GM19438 (cell line): ENCODE measurements at regions not wholly inside any gene's neighbourhood (a gene's known extent, or its start where the extent isn't known, plus 50 kb on each side); places are given as distances from the start of the nearest gene placed in this dataset.
A peak's percentile ranks its signal among the peaks of the same experiment; 100 is the strongest.

Experiments used
- ATAC-seq: cut with Tn5 transposase; IDR thresholded peaks from one replicate; pipeline ENCODE4 v1.9.1; 2021; ENCODE audit warnings: low read depth; ENCODE audit not compliant: unreplicated experiment

DNA sequence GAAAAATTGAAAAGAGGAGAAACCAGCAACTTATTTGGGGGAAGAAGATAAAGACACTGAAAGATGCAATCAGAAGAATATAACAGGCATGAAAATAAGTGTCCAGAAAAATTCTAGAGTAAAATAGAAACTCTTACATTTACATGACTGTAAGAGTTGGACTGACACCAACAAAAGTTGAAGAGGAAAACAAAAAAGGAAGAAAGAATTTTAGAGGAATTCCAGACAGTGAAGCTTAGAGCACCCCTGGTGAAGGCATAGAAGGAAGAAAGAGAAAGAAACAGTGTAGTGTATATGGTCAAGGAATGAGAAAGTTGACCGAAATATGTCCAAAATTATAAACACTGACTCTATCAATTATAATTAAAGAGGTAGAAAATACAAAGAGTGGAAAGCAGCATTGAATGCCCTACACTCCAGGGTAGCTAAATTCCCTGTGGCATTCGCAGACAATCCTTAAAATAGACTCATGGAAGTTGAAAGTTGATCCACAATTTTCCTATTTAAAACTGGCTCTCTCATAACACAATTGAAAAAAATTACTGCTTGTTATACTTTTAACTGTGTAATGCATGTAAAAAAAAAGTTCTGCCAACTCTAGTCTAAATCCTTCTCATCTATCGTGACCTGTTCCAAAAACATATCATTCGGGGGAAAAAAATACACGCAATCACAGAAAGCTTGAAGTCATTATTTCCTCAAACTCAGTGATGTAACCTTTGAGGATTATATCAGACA, 102.6 kb upstream of the ABI3BP start:
- no peak for ATAC-seq

DNA sequence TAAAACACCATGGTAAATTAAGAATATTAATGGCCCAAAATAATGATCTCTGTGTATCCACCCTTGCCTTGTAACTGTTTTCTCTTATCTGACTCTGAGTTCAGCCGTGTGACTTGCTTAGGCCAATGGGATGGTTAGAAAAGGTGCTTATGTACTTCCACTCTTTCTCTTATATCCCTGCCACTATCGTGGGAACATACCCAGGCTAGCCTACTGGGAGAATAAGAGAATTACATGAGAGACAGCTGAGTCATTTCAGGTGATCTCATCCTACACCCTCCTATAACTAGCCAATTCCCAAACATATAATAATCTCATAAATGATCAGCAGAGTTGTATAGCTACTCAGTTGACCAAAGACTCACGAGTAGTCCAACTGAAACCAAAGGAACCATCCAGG, 98.3 kb upstream of the ABI3BP start:
- no peak for ATAC-seq

DNA sequence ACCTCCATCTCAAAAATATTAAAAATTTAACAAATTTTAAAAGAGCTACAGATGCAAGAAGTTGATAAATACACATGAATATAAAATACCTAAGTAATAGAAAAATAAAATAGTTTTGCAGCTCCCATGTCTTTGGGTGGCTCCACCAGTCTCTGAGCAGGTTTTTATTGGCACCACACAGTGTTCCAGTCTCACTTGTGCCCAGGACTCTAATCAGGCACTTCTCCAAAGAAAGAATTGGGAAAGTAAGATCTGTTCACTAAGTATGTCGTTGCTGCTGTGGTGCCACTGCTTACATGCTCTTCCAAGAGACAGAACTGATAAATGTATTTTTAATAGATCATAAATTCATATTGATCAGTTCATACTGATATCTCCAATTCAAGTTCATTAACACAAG, 92.5 kb upstream of the ABI3BP start:
- no peak for ATAC-seq

DNA sequence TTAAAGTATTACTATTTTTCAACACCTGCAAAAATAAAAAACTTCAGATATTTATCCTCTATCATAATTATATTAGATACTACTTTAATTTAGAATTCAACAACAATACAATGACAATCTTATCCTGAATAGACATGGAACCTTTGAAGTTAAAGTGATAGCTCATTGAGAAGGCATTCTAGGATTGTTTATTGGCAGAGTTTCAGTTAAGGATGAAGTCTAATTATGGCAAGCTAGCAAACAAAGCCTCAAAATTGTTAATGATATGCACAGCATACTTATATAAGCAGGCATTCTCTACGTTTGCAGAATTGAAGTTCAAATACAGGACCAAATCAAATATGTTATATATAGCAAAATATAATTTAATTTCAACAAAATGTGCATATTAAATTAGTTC, 91.2 kb upstream of the ABI3BP start:
- no peak for ATAC-seq

DNA sequence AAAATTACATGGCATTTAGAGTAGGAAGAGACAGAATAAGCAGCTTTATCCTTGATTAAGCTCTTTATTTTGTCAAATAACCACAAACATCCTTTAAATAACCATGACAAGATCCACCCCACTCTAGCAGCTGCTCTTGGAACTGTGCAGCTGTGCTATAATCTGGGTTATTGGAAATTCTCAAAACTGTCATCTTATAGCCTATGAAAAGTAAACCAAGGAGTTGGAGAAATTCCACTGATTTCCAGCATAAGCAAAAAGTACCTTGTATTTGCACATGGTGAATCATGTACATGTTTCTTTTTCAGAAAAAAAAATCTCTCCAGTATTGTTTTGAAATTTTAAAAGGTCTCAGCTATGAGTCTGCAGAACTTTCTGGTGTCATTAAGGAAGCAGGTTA, 88.8 kb upstream of the ABI3BP start:
- ATAC-seq = no peak

DNA sequence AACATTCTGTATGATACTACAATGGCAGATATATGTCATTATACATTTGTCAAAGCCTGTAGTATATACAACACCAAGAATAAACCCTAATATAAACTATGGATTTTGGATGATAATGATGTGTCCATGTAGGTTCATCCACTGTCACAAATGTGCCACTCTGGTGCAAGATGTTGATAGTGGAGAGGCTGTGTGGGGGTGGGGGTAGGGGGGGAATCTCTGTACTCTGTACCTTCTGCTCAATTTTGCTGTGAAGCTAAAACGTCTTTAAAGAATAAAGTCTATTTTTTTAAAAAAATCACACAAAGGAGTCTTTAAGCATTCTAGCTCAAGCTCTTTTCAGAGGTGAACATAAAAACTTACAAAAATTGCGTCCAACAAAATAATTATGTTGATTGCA, 88.2 kb upstream of the ABI3BP start:
- no peak for ATAC-seq

DNA sequence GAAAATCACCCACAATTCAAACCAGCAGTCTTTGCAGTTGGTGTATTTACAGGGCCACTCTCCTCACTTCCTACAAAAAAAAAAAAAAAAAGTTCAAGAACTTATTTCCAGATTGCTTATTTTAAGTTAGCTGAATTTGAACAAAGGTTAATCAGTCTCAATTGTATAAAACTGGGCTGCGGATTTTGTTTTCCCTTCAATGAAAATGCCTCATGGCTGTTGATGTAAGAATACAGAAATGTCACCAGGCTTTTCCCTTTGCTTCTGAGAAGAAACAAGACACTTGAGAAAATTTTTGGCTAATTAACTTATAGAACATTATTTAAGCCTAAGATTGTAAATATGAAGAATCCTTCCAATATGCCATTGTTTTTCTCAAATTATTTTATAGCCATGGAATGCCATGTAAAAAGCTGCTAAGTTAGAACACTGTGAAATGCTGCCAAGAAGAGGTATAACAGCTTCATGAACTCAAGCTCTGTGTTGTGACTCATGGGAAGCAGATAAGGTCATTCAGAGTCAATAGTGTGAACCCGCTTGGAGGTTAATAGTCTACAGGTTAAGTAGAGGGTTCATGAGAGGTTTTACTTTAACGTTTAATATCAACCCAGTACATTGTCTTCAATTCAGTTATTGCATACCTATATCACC, 84.3 kb upstream of the ABI3BP start:
- no peak for ATAC-seq

DNA sequence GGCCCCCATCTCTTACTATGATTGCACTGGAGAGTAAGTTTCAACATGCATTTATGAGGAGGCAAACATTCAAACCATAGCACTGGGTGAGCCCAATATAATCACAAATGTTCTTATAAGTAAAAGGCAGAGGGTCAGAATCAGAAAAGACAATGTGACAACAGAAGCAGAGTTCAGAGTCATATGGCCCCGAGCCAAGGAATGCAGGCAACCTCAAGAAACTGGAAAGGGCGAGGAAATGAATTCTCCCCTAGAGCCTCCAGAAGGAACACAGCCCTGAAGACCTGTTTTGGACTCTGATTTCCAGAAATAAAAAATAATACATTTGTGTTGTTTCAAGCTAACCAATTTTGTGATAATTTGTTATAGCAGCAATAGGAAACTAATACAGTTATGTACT, 81.3 kb upstream of the ABI3BP start:
- ATAC-seq = no peak

DNA sequence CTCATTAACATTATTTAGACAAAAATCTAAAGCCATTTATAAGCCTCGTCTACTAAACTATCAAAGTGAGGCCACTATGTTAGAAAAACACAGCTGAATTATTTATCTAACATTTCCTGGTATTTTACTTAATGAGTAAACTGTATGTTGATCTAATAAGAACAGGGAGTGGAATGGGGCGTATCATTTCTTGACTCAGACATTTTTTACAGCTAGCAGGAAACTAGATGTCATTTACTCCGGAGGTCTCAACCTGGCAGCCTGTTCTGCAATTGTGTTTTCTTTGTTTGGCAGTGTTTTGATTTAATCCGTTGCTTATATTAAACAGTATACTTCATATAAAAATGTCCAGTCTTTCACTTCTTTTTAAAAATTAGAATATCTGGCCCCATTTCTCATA, 79.1 kb upstream of the ABI3BP start:
- no peak for ATAC-seq

DNA sequence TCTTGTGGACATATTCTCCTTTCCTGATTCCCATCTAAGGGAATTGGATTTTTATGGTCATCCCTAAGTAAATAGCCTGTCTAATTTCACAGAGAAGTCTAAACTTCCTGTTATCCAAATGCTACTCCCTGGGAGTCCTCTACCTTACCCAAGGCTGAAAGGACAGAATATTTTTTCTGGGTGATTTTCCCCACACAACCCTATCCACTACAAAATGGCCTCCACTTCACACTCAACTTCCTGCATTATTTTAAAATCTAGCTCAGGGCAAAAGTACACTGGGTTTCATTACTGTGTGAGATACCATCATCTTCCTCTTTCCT, 77.5 kb upstream of the ABI3BP start:
- no peak for ATAC-seq

DNA sequence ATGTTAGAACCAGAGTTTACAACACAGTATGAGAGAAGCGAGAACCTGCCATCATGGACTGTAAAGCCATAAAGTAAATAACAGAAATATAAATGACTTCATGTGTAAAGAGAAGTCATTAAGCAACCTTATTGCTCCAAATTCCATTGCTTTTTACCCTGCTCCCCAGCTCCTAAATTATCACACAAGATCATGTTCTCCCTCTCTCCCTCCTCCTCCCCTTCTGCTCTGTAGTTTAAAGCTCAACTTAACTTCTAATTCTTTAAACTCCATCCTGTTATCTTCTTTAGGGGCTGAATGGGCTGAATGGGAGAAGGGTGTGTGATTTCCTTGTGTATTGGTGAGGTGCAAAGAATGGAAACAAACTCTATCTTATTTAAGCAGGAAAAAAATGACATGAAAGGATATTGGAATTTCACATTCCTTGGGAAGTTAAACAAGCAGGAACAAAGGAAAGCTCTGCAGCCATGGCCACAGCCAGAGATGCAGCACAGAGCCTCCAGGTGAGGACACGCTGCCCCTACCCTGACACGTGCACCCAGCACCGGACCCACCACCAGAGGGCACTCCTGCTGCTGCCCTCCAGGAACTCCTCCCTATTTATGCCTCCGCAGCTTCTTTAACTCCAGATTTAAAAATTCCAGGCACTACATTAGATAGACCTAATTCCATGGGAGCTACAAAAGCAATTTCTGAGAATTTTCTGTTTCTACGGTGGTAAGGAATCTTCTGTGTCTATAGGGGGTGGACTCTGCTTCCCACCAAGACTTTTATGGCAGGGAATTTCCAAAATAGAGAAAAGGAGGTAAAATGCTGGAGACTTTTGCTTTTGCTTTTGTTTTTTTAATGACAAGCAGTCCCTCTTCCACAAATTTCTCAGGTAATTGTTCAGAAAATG, 76.9 kb upstream of the ABI3BP start:
- peak; percentile 70 for ATAC-seq

DNA sequence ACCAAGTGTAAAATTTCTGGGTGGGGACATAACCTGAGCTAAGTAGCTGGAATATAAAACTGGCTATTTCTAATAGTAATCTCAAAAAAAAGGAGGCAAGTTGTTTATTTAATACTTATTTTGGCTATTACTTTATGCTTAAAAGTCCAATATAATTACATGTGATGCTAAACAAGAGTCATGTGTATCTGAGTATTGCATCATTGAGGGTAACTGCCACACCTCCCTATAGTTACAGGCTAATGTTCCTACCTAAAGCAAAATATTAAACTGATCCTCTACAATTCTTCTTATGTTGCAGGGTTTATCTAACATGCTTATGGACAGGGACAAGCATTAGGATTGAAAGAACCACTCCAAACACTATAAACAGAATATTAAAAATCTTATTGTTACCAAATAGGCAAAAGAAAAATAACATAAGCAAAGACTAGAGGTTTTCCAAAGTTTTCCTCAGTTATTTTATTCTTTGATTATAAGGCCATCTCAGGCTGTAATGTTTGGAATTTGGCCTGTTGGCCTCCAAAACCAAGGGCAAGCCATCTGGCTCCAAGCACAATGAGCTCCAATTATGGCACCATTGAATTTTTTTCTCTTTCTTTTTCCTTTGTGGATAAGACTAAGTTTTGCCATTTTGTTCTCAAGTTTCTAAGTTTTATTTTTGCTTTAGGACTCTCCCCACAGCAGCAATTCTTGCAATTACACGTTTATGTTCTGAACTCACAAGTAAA, 75.8 kb upstream of the ABI3BP start:
- ATAC-seq = no peak

DNA sequence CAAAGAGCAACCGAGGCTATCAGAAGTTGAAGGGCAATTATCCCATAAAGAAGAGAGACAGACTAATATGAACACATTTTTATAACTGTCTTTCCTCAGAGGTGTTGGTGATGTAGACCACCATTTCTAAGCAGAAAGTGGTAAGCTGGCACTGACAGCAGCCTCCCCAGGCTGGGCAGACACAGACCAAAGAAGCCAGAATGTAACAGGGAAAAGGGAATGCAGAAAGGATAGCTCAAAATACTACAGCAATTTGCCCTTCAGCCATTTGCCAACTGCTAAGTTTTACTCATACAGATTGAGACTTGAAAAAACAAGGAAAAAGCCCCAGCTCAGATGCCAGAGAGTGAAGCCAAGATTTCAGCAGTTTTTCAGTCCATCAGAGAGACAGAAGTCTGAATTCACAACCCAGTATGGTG, 73.5 kb upstream of the ABI3BP start:
- no peak for ATAC-seq

DNA sequence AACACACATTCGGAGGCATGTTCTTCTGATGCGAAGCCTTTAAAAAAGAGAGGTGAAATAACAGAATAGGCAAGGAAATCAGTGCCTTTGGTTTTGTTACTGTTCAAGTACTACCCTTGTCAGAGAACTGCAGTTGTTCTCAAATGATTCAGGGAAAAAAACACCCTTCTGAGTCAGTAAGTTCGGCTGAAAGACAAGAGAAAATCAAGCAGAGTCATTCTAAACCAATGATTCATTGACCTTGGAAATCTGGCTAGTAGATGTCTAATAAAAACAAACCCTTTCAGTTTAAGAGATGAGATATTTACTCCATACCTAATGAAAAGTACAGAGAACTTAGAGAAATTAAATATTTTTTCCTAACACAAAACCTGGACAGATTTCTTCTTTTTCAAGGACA, 72.7 kb upstream of the ABI3BP start:
- no peak for ATAC-seq

DNA sequence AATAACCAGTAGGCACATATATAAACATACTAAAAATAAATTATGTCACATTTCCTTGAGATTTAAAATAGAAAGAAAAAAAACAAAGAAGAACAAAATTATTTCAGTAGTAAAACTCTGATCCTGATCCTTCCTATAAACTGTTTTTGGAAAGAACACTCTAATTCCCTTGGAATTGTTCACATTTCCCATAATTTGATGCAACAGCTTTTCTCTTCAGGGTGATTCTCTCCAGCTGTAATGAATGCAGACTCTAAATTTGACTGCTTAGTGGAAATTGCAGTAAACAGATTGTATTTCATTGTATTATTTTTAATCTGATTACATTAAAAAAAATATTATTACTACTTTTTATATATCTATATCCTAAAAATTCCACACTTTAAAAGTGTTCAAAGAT, 70.2 kb upstream of the ABI3BP start:
- no peak for ATAC-seq

DNA sequence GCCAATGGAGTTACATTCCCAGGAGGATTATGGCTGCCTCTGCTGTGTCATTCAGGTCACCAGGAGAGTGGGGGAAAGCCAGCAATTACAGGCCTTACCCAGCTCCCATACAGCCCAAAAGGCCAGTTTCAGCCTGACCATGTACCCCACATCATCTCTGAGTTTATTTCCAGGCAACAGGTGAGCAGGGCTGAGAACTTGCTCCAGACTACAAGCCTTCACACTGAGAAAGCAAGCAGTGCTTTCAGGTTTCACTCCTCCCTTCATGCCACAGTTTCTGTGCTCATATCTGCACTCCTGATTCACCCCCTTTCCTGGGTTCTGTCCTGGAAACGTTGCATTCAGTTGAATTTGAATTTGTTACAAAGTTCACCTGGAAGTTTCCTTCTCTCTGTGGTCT, 68.1 kb upstream of the ABI3BP start:
- no peak for ATAC-seq

DNA sequence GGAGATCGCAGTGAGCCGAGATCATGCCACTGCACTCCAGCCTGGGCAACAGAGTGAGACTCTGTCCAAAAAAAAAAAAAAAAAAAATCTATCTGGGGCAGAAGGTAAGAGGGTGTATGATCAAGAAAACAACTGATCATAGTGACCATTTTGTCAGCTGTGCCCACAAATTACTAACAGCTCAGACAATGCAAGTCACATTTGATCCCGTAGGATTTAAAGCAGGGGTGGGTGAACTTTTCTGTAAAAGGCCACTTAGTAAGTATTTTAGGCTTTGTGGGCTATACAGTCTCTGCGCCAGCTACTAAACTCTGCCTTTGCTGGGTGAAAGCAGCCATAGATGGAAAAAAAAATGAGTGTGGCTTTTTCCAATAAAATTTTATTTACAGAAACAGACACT, 57.6 kb upstream of the ABI3BP start:
- no peak for ATAC-seq

DNA sequence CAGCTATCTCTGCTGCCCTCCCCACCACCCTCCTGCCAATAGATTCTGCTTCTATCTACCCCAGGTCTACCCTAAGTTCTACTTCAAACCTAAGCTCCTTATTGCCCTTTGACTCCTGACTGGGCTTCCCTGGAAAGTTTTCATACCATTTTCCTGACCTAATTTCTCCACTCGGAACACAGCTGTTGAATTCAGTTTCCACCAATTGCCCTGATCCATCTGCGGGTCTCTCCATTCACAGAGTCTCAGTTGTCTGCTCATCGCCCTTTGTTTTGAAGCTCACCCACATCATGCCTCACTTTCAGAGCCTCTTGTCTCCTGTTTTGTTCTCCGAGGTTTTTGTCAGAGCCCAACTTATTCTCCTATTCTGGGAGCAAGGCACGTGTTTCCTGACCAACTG, 56.8 kb upstream of the ABI3BP start:
- ATAC-seq = no peak

DNA sequence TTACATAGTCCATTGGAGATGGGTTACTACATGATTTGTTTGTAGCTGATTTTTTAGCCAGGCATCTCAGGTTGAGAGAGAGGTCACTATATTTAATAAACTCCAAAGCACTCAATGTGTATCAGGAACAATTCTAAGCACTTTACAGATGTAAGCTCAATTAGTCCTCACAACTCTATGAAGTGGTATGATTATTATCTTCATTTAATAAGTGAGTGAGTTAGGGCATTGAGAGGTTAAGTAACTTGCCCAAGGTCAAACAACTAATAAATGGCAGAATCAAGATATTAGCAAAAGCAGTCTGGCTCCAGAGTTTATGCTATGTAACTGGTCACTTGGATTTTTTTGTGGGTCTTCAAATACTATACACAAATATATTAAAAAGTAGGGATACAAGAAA, 56.3 kb upstream of the ABI3BP start:
- ATAC-seq = no peak

DNA sequence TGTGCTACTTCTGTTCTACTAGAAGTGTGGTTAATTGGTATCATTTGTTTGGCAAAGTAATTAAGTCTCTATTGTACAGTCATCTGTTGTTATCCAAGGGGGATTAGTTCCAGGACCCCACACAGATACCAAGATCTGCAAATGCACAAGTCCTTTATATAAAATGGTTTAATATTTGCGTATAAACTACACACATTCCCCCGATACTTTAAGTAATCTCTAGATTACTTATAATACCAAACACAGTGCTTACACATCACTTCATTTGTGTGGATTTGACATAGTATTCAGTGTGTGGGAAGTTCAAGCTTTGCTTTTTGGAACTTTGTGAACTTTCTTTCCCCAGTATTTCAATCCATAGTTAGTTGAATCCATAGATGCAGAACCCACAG, 50.5 kb upstream of the ABI3BP start:
- ATAC-seq = no peak
